HG03039 (cell line): ENCODE measurements at regions not wholly inside any gene's neighbourhood (a gene's known extent, or its start where the extent isn't known, plus 50 kb on each side); places are given as distances from the start of the nearest gene placed in this dataset.

Experiments
- ATAC-seq: cut with Tn5 transposase; IDR thresholded peaks from one replicate; pipeline ENCODE4 v1.9.1; 2021; ENCODE audit warnings: mild to moderate bottlenecking, moderate library complexity; ENCODE audit not compliant: unreplicated experiment

- ATAC-seq, result no peak
Observed at GRCh38 chr1:106889583-106889982, 166.9 kb upstream of the PRMT6 start.

GRCh38 chr1:106897976-106898375 is 158.5 kb upstream of the PRMT6 start:
- no peak for ATAC-seq

- ATAC-seq, result no peak
Observed at GRCh38 chr1:106899644-106900043, 156.8 kb upstream of the PRMT6 start.

GRCh38 chr1:106907795-106908194 is 148.7 kb upstream of the PRMT6 start:
- ATAC-seq, result peak; percentile 99

GRCh38 chr1:106908689-106909088 is 147.8 kb upstream of the PRMT6 start:
- ATAC-seq, result no peak

- ATAC-seq, result no peak
Observed at GRCh38 chr1:106910798-106911197, 145.7 kb upstream of the PRMT6 start.

- no peak for ATAC-seq
Observed at GRCh38 chr1:106912131-106912530, 144.3 kb upstream of the PRMT6 start.

- ATAC-seq, result no peak
Observed at GRCh38 chr1:106921186-106921585, 135.3 kb upstream of the PRMT6 start.

GRCh38 chr1:106924360-106924759 is 132.1 kb upstream of the PRMT6 start:
- ATAC-seq, result no peak

- no peak for ATAC-seq
Observed at GRCh38 chr1:106925750-106926149, 130.7 kb upstream of the PRMT6 start.

- ATAC-seq, result no peak
Observed at GRCh38 chr1:106926803-106927582, 129.5 kb upstream of the PRMT6 start.

GRCh38 chr1:106937104-106937503 is 119.4 kb upstream of the PRMT6 start:
- no peak for ATAC-seq

- ATAC-seq, result no peak
Observed at GRCh38 chr1:106944721-106945120, 111.8 kb upstream of the PRMT6 start.

GRCh38 chr1:106952776-106953175 is 103.7 kb upstream of the PRMT6 start:
- ATAC-seq, result no peak

GRCh38 chr1:106954661-106955229 is 101.7 kb upstream of the PRMT6 start:
- no peak for ATAC-seq

- no peak for ATAC-seq
Observed at GRCh38 chr1:106956721-106957120, 99.8 kb upstream of the PRMT6 start.

- no peak for ATAC-seq
Observed at GRCh38 chr1:106957795-106958194, 98.7 kb upstream of the PRMT6 start.

GRCh38 chr1:106960412-106960811 is 96.1 kb upstream of the PRMT6 start:
- peak; percentile 75 for ATAC-seq

GRCh38 chr1:106961646-106962045 is 94.8 kb upstream of the PRMT6 start:
- no peak for ATAC-seq

- ATAC-seq, result no peak
Observed at GRCh38 chr1:106962591-106962990, 93.9 kb upstream of the PRMT6 start.

- no peak for ATAC-seq
Observed at GRCh38 chr1:106964495-106964894, 92.0 kb upstream of the PRMT6 start.

GRCh38 chr1:106968644-106969043 is 87.8 kb upstream of the PRMT6 start:
- no peak for ATAC-seq

GRCh38 chr1:106969731-106970130 is 86.7 kb upstream of the PRMT6 start:
- no peak for ATAC-seq
